ENCODE measurements at regions not wholly inside any gene's neighbourhood (a gene's known extent, or its start where the extent isn't known, plus 50 kb on each side); places are given as distances from the start of the nearest gene placed in this dataset.

DNA sequence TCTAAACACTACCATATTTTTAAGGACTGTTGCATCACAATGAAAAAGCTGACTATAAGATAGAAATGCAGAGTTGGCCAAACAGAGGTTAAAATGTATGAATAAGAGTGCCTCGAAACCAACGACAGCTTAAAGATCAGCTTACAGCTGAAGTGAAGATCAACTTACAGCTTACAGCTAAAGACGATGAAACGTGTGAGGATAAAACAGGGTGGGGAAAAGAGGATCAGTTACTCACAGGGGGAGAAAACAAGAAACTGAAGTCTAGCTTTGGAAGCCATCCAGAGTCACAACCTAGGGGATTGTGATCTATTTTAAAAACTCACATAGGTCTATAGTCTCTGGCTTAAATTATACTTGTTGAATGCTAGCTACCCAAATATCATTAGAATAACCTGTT lies 220.0 kb downstream of the SNCAIP start:
- intact Hi-C loops (cut with DNase I): no loop called here
- no peak overlapping the region for H3K27ac ChIP-seq
- no peaks in the 10 kb centered on the region for H3K9me3 ChIP-seq
- no peak for DNase-seq (ENCODE audit: low spot score in 2 of 2)
- H3K27me3 ChIP-seq: no peaks in the 10 kb centered on the region
- TF ChIP-seq, protein P1, sequence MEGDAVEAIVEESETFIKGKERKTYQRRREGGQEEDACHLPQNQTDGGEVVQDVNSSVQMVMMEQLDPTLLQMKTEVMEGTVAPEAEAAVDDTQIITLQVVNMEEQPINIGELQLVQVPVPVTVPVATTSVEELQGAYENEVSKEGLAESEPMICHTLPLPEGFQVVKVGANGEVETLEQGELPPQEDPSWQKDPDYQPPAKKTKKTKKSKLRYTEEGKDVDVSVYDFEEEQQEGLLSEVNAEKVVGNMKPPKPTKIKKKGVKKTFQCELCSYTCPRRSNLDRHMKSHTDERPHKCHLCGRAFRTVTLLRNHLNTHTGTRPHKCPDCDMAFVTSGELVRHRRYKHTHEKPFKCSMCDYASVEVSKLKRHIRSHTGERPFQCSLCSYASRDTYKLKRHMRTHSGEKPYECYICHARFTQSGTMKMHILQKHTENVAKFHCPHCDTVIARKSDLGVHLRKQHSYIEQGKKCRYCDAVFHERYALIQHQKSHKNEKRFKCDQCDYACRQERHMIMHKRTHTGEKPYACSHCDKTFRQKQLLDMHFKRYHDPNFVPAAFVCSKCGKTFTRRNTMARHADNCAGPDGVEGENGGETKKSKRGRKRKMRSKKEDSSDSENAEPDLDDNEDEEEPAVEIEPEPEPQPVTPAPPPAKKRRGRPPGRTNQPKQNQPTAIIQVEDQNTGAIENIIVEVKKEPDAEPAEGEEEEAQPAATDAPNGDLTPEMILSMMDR (IDR thresholded peaks at IDR 0.05): no peak
- H3K4me3 ChIP-seq: no peak overlapping the region
- no peaks in the 10 kb centered on the region for H3K4me1 ChIP-seq
- H3K36me3 ChIP-seq: no peaks in the 10 kb centered on the region

DNA sequence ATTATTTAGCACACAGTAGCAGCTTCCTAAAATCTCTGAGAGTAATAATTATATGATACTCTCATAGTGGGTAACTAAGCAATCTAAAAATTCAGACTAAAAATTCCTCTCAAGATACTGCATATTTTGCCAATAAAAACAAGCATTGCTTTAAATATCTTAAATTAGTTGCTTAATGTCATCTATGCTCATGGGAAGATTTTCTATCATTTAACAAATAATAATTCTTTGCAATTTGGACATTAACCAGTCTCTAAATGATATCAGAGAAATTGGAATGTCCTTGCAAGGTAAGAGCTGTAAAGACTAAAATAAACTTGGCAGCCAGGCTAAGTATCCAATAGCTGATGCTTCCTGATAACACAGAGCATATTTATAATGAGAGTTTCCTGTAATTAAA lies 221.8 kb downstream of the SNCAIP start:
- H3K4me3 ChIP-seq: no peak overlapping the region
- TF ChIP-seq, protein P1 (IDR thresholded peaks at IDR 0.05): no peak
- no peaks in the 10 kb centered on the region for H3K9me3 ChIP-seq
- DNase-seq (ENCODE audit: low spot score in 2 of 2): no peak
- no peaks in the 10 kb centered on the region for H3K36me3 ChIP-seq
- H3K27me3 ChIP-seq: no peaks in the 10 kb centered on the region
- intact Hi-C loops (cut with DNase I): no loop called here
- H3K4me1 ChIP-seq: no peaks in the 10 kb centered on the region
- no peak overlapping the region for H3K27ac ChIP-seq

DNA sequence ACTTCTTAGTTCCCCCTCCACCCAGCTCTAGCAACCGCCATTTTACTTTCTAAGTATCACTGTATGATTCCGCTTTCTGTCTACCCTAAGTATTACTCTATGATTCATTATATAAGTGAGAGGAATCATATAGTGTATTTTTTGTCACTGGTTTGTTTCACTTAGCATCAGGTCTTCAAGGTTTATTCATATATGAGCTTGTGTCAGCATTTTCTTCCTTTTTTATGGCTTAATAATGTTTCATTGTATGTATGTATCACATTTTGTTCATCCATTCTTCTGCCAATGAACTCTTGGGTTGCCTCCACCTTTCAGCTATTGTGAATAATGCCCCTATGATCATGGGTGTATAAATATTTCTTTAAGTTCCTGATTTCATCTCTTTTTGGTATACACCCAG lies 222.8 kb downstream of the SNCAIP start:
- no peaks in the 10 kb centered on the region for H3K4me1 ChIP-seq
- DNase-seq (ENCODE audit: low spot score in 2 of 2): no peak
- no peaks in the 10 kb centered on the region for H3K27me3 ChIP-seq
- TF ChIP-seq, protein P1 (IDR thresholded peaks at IDR 0.05): no peak
- H3K4me3 ChIP-seq: no peak overlapping the region
- H3K9me3 ChIP-seq: no peaks in the 10 kb centered on the region
- H3K27ac ChIP-seq: no peak overlapping the region
- H3K36me3 ChIP-seq: no peaks in the 10 kb centered on the region
- intact Hi-C loops (cut with DNase I): no loop called here

DNA sequence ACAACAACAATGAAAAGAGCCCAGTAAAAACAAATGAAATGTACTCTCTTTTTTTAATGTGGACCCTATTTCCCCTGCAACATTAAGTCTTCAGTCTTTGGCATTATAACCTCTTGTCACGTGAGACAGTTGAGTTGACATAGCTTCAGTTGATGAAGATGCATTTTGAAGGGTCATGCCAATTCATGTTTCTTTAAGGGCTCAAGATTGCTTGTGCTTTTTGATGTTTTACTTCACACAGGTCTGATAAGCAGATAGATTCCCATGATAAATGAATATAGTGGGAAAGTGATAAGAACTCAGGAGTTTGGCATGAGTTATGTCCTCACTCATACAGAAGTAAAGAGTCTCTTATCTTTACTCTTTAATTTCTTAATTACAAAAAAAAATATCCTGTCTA lies 229.4 kb downstream of the SNCAIP start:
- DNase-seq (ENCODE audit: low spot score in 2 of 2): no peak
- Histone ChIP-seq H3K4me1 (no peaks in the 10 kb centered on the region), H3K27me3 (no peaks in the 10 kb centered on the region), H3K4me3 (no peak overlapping the region), H3K9me3 (no peaks in the 10 kb centered on the region), H3K27ac (no peak overlapping the region), H3K36me3 (no peaks in the 10 kb centered on the region)
- TF ChIP-seq, protein P1 (IDR thresholded peaks at IDR 0.05): no peak
- intact Hi-C loops (cut with DNase I): no loop called here

DNA sequence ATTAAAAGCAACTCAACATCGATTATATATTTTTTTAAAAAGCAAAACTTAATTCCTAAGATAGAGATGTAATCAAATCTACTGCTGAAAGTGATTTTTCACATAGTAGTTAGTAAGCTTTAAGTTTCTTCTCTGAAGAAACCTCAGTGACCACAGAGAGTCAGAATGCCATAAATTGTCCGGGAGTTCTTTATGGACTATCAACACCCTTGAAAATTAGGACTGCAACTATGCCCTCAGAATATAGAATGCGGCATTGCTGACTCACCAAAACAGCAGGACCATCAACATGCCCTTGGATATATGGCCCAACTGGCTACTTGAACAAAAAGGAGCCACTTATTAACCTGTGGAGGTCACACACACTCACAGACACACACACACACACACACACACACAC lies 228.9 kb upstream of the SNX2 start:
- H3K27me3 ChIP-seq: no peaks in the 10 kb centered on the region
- TF ChIP-seq, protein P1 (IDR thresholded peaks at IDR 0.05): no peak
- no peaks in the 10 kb centered on the region for H3K4me1 ChIP-seq
- intact Hi-C loops (cut with DNase I): no loop called here
- no peak overlapping the region for H3K27ac ChIP-seq
- no peak for DNase-seq (ENCODE audit: low spot score in 2 of 2)
- H3K9me3 ChIP-seq: no peaks in the 10 kb centered on the region
- H3K36me3 ChIP-seq: no peaks in the 10 kb centered on the region
- no peak overlapping the region for H3K4me3 ChIP-seq

DNA sequence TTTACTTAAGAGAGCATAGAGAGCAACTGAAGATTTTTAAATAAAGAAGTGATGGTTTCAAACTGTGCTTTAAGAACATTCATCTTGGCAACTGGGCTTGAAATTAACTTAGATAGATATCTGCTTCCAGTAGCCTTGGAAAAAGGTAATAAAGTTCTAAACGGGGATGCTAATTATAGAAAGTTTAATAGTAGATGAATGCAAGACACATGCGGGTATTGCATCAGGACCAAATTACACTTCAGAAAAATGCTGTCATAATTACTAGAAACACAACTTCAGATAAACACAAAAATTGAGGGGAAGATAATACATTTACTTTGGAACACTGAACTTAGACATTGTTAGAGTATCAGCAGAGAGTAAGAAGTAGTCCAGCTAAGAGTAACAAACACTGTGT lies 227.7 kb upstream of the SNX2 start:
- TF ChIP-seq, protein P1 (IDR thresholded peaks at IDR 0.05): no peak
- Histone ChIP-seq H3K27me3 (no peaks in the 10 kb centered on the region), H3K27ac (no peak overlapping the region), H3K36me3 (no peaks in the 10 kb centered on the region), H3K9me3 (no peaks in the 10 kb centered on the region), H3K4me3 (no peak overlapping the region), H3K4me1 (no peaks in the 10 kb centered on the region)
- no peak for DNase-seq (ENCODE audit: low spot score in 2 of 2)
- intact Hi-C loops (cut with DNase I): no loop called here

Measured in ascending aorta (tissue), 2 donors.